HG02884 (cell line): ENCODE measurements at regions not wholly inside any gene's neighbourhood (a gene's known extent, or its start where the extent isn't known, plus 50 kb on each side); places are given as distances from the start of the nearest gene placed in this dataset.
A peak's percentile ranks its signal among the peaks of the same experiment; 100 is the strongest.
"Not testable (repeated sequence)": the region's sequence is repeated elsewhere in the genome, so short reads cannot be mapped to it uniquely, and the experiment has no call there.

Experiments
- ATAC-seq: cut with Tn5 transposase; IDR thresholded peaks from one replicate; pipeline ENCODE4 v1.9.1; 2021; ENCODE audit warnings: mild to moderate bottlenecking, moderate library complexity; ENCODE audit not compliant: unreplicated experiment

GRCh38 chr3:36656873-36657272, 107.5 kb downstream of the DCLK3 start:
- ATAC-seq: no peak

- ATAC-seq: no peak
Observed at GRCh38 chr3:36653095-36653494, 111.3 kb downstream of the DCLK3 start.

- ATAC-seq: no peak
Observed at GRCh38 chr3:36652104-36652503, 112.2 kb downstream of the DCLK3 start.

GRCh38 chr3:36650271-36650671, 114.1 kb downstream of the DCLK3 start:
- no peak for ATAC-seq

GRCh38 chr3:36649125-36649524, 115.2 kb downstream of the DCLK3 start:
- ATAC-seq: no peak

GRCh38 chr3:36648241-36649034, 115.9 kb downstream of the DCLK3 start:
- peak; percentile 78 for ATAC-seq

GRCh38 chr3:36647423-36647853, 116.9 kb downstream of the DCLK3 start:
- ATAC-seq: no peak

GRCh38 chr3:36643192-36643591, 121.2 kb downstream of the DCLK3 start:
- ATAC-seq: no peak

GRCh38 chr3:36635731-36636130, 128.6 kb downstream of the DCLK3 start:
- no peak for ATAC-seq

GRCh38 chr3:36633897-36634296, 130.5 kb downstream of the DCLK3 start:
- ATAC-seq: not testable (repeated sequence)

- ATAC-seq: no peak
Observed at GRCh38 chr3:36633060-36633459, 131.3 kb downstream of the DCLK3 start.

GRCh38 chr3:36631549-36631948, 132.8 kb downstream of the DCLK3 start:
- ATAC-seq: no peak

- ATAC-seq: no peak
Observed at GRCh38 chr3:36615861-36616260, 148.5 kb downstream of the DCLK3 start.

GRCh38 chr3:36606871-36607765, 157.2 kb downstream of the DCLK3 start:
- ATAC-seq: no peak

- no peak for ATAC-seq
Observed at GRCh38 chr3:36603423-36603822, 160.9 kb downstream of the DCLK3 start.

- no peak for ATAC-seq
Observed at GRCh38 chr3:36600404-36600803, 163.9 kb downstream of the DCLK3 start.
